HG03175 (cell line): ENCODE measurements at regions not wholly inside any gene's neighbourhood (a gene's known extent, or its start where the extent isn't known, plus 50 kb on each side); places are given as distances from the start of the nearest gene placed in this dataset.

Experiments
- ATAC-seq: cut with Tn5 transposase; IDR thresholded peaks from one replicate; pipeline ENCODE4 v1.9.1; 2021; ENCODE audit warnings: mild to moderate bottlenecking, moderate library complexity; ENCODE audit not compliant: unreplicated experiment

GRCh38 chr16:76897816-76898215 lies 293.2 kb upstream of the MON1B start:
- no peak for ATAC-seq

- ATAC-seq, result no peak
Measured at GRCh38 chr16:76899767-76900166, 291.2 kb upstream of the MON1B start.

GRCh38 chr16:76900285-76901263 lies 290.4 kb upstream of the MON1B start:
- ATAC-seq, result no peak

- no peak for ATAC-seq
Measured at GRCh38 chr16:76906552-76906951, 284.4 kb upstream of the MON1B start.

GRCh38 chr16:76910931-76911330 lies 280.1 kb upstream of the MON1B start:
- no peak for ATAC-seq

- ATAC-seq, result no peak
Measured at GRCh38 chr16:76913046-76913445, 277.9 kb upstream of the MON1B start.

- ATAC-seq, result no peak
Measured at GRCh38 chr16:76926042-76926441, 264.9 kb upstream of the MON1B start.

- ATAC-seq, result no peak
Measured at GRCh38 chr16:76926595-76926994, 264.4 kb upstream of the MON1B start.

GRCh38 chr16:76931186-76931585 lies 259.8 kb upstream of the MON1B start:
- ATAC-seq, result no peak

- no peak for ATAC-seq
Measured at GRCh38 chr16:76932541-76933211, 258.3 kb upstream of the MON1B start.

- no peak for ATAC-seq
Measured at GRCh38 chr16:76940251-76940650, 250.7 kb upstream of the MON1B start.

GRCh38 chr16:76941113-76941512 lies 249.9 kb upstream of the MON1B start:
- ATAC-seq, result no peak

- no peak for ATAC-seq
Measured at GRCh38 chr16:76942089-76942488, 248.9 kb upstream of the MON1B start.

GRCh38 chr16:76943921-76944320 lies 247.1 kb upstream of the MON1B start:
- ATAC-seq, result no peak

GRCh38 chr16:76946879-76947278 lies 244.1 kb upstream of the MON1B start:
- ATAC-seq, result no peak

GRCh38 chr16:76947749-76948148 lies 243.2 kb upstream of the MON1B start:
- no peak for ATAC-seq

GRCh38 chr16:76955629-76956028 lies 235.4 kb upstream of the MON1B start:
- ATAC-seq, result no peak

GRCh38 chr16:76956394-76956793 lies 234.6 kb upstream of the MON1B start:
- no peak for ATAC-seq

GRCh38 chr16:76956841-76957240 lies 234.1 kb upstream of the MON1B start:
- no peak for ATAC-seq

GRCh38 chr16:76959166-76959565 lies 231.8 kb upstream of the MON1B start:
- ATAC-seq, result no peak

- no peak for ATAC-seq
Measured at GRCh38 chr16:76963614-76964315, 227.2 kb upstream of the MON1B start.
